GM11168 (cell line): ENCODE measurements at regions not wholly inside any gene's neighbourhood (a gene's known extent, or its start where the extent isn't known, plus 50 kb on each side); places are given as distances from the start of the nearest gene placed in this dataset.

Experiments used
- in situ Hi-C: fragments of 300-500 bp; cut with MboI; formaldehyde crosslinking; loops from one replicate; pipeline ENCODE4 v1.12.0; 2022; ENCODE audit warnings: low sequenced_read_pairs; ENCODE audit not compliant: unreplicated experiment

GRCh38 chr20:37643400-37643799 is 50.4 kb upstream of the CTNNBL1 start:
- in situ Hi-C loops: no loop called here

GRCh38 chr20:37642246-37642645 is 51.6 kb upstream of the CTNNBL1 start:
- in situ Hi-C loops: no loop called here

- in situ Hi-C loops: no loop called here
These were observed 52.9 kb upstream of the CTNNBL1 start for GRCh38 chr20:37640600-37641561.

- in situ Hi-C loops: no loop called here
These were observed 55.3 kb upstream of the CTNNBL1 start for GRCh38 chr20:37638527-37638926.

GRCh38 chr20:37636977-37637376 is 56.9 kb upstream of the CTNNBL1 start:
- in situ Hi-C loops: no loop called here

GRCh38 chr20:37636212-37636975 is 57.4 kb upstream of the CTNNBL1 start:
- in situ Hi-C loops: no loop called here

GRCh38 chr20:37630993-37631392 is 62.8 kb upstream of the CTNNBL1 start:
- in situ Hi-C loops: no loop called here

GRCh38 chr20:37630166-37630565 is 63.7 kb upstream of the CTNNBL1 start:
- in situ Hi-C loops: no loop called here

GRCh38 chr20:37627767-37628130 is 66.1 kb upstream of the CTNNBL1 start:
- in situ Hi-C loops: no loop called here

- in situ Hi-C loops: no loop called here
These were observed 66.6 kb upstream of the CTNNBL1 start for GRCh38 chr20:37627060-37627766.

- in situ Hi-C loops: no loop called here
These were observed 68.9 kb upstream of the CTNNBL1 start for GRCh38 chr20:37624963-37625362.

- in situ Hi-C loops: no loop called here
These were observed 71.1 kb upstream of the CTNNBL1 start for GRCh38 chr20:37622728-37623127.

GRCh38 chr20:37619496-37619895 is 74.3 kb upstream of the CTNNBL1 start:
- in situ Hi-C loops: no loop called here

- in situ Hi-C loops: no loop called here
These were observed 77.8 kb upstream of the CTNNBL1 start for GRCh38 chr20:37616110-37616425.

- in situ Hi-C loops: no loop called here
These were observed 78.3 kb upstream of the CTNNBL1 start for GRCh38 chr20:37615340-37616109.

GRCh38 chr20:37611852-37612251 is 82.0 kb upstream of the CTNNBL1 start:
- in situ Hi-C loops: no loop called here

GRCh38 chr20:37611346-37611745 is 82.5 kb upstream of the CTNNBL1 start:
- in situ Hi-C loops: no loop called here

GRCh38 chr20:37610203-37610798 is 82.6 kb upstream of the BLCAP start:
- in situ Hi-C loops: no loop called here

GRCh38 chr20:37602634-37603033 is 75.0 kb upstream of the BLCAP start:
- in situ Hi-C loops: no loop called here

GRCh38 chr20:37600486-37600885 is 72.8 kb upstream of the BLCAP start:
- in situ Hi-C loops: no loop called here
